Stimulated activated CD8-positive, alpha-beta memory T cell treated with anti-CD3 and anti-CD28 coated beads, Interleukin-7, amount 100 ng/mL, for 1 hour (primary cell): ENCODE measurements at regions not wholly inside any gene's neighbourhood (a gene's known extent, or its start where the extent isn't known, plus 50 kb on each side); places are given as distances from the start of the nearest gene placed in this dataset.
"Not testable (repeated sequence)": the region's sequence is repeated elsewhere in the genome, so short reads cannot be mapped to it uniquely, and the experiment has no call there.

Source experiments
- DNase-seq, 2 donors: peaks; one replicate each; pipeline ENCODE4 v3.0.0-alpha.2; 2020; ENCODE audit warnings: low read depth in 2 of 2

- DNase-seq, result no peak
Observed at GRCh38 chr6:144921206-144921975, 636.3 kb downstream of the UTRN start.

GRCh38 chr6:144922120-144922722, 637.1 kb downstream of the UTRN start:
- DNase-seq, result no peak

- DNase-seq, result not testable (repeated sequence)
Observed at GRCh38 chr6:144922771-144923490, 637.8 kb downstream of the UTRN start.

GRCh38 chr6:144923491-144923787, 638.3 kb downstream of the UTRN start:
- not testable (repeated sequence) for DNase-seq

GRCh38 chr6:144928847-144929246, 643.7 kb downstream of the UTRN start:
- DNase-seq, result no peak

GRCh38 chr6:144929262-144929661, 644.1 kb downstream of the UTRN start:
- DNase-seq, result no peak

GRCh38 chr6:144931172-144932035, 646.3 kb downstream of the UTRN start:
- DNase-seq, result no peak

- DNase-seq, result no peak
Observed at GRCh38 chr6:144932621-144933020, 647.5 kb downstream of the UTRN start.

- DNase-seq, result no peak
Observed at GRCh38 chr6:144935181-144935580, 650.0 kb downstream of the UTRN start.

GRCh38 chr6:144935661-144936060, 650.5 kb downstream of the UTRN start:
- no peak for DNase-seq

- no peak for DNase-seq
Observed at GRCh38 chr6:144936764-144937163, 651.6 kb downstream of the UTRN start.

GRCh38 chr6:144939921-144940320, 654.8 kb downstream of the UTRN start:
- DNase-seq, result no peak

- no peak for DNase-seq
Observed at GRCh38 chr6:144944106-144944505, 659.0 kb downstream of the UTRN start.

GRCh38 chr6:144947398-144947976, 662.4 kb downstream of the UTRN start:
- no peak for DNase-seq

- no peak for DNase-seq
Observed at GRCh38 chr6:144951730-144952437, 666.7 kb downstream of the UTRN start.

- DNase-seq, result no peak
Observed at GRCh38 chr6:144952456-144953240, 667.5 kb downstream of the UTRN start.

- no peak for DNase-seq
Observed at GRCh38 chr6:144953552-144954240, 668.6 kb downstream of the UTRN start.

- DNase-seq, result no peak
Observed at GRCh38 chr6:144954241-144954556, 669.1 kb downstream of the UTRN start.

- no peak for DNase-seq
Observed at GRCh38 chr6:144955392-144955791, 670.3 kb downstream of the UTRN start.

GRCh38 chr6:144955859-144956258, 670.7 kb downstream of the UTRN start:
- no peak for DNase-seq
